ENCODE measurements at regions not wholly inside any gene's neighbourhood (a gene's known extent, or its start where the extent isn't known, plus 50 kb on each side); places are given as distances from the start of the nearest gene placed in this dataset.

DNA sequence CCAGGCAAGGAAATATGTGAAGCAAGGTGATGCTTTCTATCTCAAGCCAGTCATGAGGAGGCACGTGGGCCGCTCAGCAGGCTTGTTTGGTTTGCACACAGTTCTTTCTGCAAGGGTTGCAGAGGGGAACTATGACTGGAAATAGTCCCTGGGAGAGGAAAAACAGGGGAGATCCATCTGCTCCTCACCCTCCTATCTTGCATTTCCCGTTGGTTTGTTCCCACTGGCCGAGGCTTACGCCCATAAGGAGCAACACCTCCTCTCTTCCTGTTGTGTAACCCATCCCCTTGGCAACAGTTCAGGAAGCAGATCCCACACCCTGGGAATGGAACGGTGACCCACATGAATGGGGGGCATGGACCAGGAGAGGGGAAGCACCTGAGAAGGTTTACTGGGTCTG lies 72.1 kb upstream of the MAGI1 start:
- Mint-ChIP-seq H3K4me1 (ENCODE audit: unreplicated experiment) (peaks cover 17% of the 10 kb centered on the region), H3K4me3 (ENCODE audit: unreplicated experiment) (no peak overlapping the region), H3K9me3 (ENCODE audit: unreplicated experiment) (no peaks in the 10 kb centered on the region), H3K36me3 (ENCODE audit: unreplicated experiment) (no peaks in the 10 kb centered on the region), H3K27me3 (ENCODE audit: unreplicated experiment) (no peaks in the 10 kb centered on the region), H3K27ac (ENCODE audit: unreplicated experiment) (no peak overlapping the region)
- no peak for TF ChIP-seq CTCF (IDR thresholded peaks at IDR 0.05)
- DNase-seq (ENCODE audit: extremely low spot score, unreplicated experiment), result no peak

GRCh38 chr3:66107855-66108254 lies 69.1 kb upstream of the MAGI1 start:
- Mint-ChIP-seq H3K4me3 (ENCODE audit: unreplicated experiment) (no peak overlapping the region), H3K27ac (ENCODE audit: unreplicated experiment) (no peak overlapping the region), H3K9me3 (ENCODE audit: unreplicated experiment) (no peaks in the 10 kb centered on the region), H3K27me3 (ENCODE audit: unreplicated experiment) (no peaks in the 10 kb centered on the region), H3K4me1 (ENCODE audit: unreplicated experiment) (peaks cover 10% of the 10 kb centered on the region), H3K36me3 (ENCODE audit: unreplicated experiment) (no peaks in the 10 kb centered on the region)
- no peak for TF ChIP-seq CTCF (IDR thresholded peaks at IDR 0.05)
- DNase-seq (ENCODE audit: extremely low spot score, unreplicated experiment), result no peak

DNA sequence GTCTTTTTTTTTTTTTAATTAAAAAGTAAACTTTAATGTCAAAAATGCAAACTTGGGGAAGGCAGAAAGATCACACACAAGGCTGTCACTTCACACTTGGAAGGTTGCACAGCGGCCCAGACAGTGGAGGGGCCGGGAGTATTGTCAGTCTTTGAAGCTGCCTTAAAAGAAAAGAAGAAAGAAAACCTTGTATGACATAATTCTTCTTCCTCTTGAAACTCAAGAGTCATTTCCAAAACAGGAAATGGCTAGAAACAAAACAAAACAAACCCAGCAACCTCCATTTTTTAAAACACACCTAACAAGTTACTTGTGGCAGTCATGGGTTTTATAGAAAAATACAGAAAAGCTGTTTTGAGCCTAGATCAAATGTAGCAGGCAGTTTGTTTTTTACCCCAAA lies 68.1 kb upstream of the MAGI1 start:
- Mint-ChIP-seq H3K9me3 (ENCODE audit: unreplicated experiment) (no peaks in the 10 kb centered on the region), H3K4me3 (ENCODE audit: unreplicated experiment) (no peak overlapping the region), H3K36me3 (ENCODE audit: unreplicated experiment) (no peaks in the 10 kb centered on the region), H3K4me1 (ENCODE audit: unreplicated experiment) (peaks cover 10% of the 10 kb centered on the region), H3K27ac (ENCODE audit: unreplicated experiment) (no peak overlapping the region), H3K27me3 (ENCODE audit: unreplicated experiment) (no peaks in the 10 kb centered on the region)
- TF ChIP-seq CTCF (IDR thresholded peaks at IDR 0.05), result no peak
- no peak for DNase-seq (ENCODE audit: extremely low spot score, unreplicated experiment)

DNA sequence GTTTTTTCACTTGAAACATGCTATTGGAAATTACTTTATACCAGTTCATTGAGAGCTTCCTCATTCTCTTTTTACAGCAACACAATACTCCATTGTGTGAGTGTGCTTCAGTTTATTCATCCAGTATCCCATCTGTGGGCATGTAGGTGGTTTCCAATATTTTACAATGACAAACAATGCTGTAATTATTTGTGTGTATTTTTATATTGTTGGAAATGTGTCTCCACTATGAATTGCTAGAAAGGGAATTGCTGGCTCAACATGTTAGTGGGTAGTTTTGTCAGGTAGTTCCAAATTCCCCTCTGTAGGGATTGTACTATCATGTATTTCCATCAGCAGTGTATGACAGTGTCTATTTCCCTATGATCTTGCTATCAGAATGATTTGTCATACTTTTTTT lies 65.8 kb upstream of the MAGI1 start:
- H3K9me3 Mint-ChIP-seq (ENCODE audit: unreplicated experiment), result no peaks in the 10 kb centered on the region
- H3K36me3 Mint-ChIP-seq (ENCODE audit: unreplicated experiment), result no peaks in the 10 kb centered on the region
- H3K4me1 Mint-ChIP-seq (ENCODE audit: unreplicated experiment), result peaks cover 10% of the 10 kb centered on the region
- H3K27me3 Mint-ChIP-seq (ENCODE audit: unreplicated experiment), result no peaks in the 10 kb centered on the region
- no peak overlapping the region for H3K4me3 Mint-ChIP-seq (ENCODE audit: unreplicated experiment)
- H3K27ac Mint-ChIP-seq (ENCODE audit: unreplicated experiment), result no peak overlapping the region
- no peak for TF ChIP-seq CTCF (IDR thresholded peaks at IDR 0.05)
- no peak for DNase-seq (ENCODE audit: extremely low spot score, unreplicated experiment)

DNA sequence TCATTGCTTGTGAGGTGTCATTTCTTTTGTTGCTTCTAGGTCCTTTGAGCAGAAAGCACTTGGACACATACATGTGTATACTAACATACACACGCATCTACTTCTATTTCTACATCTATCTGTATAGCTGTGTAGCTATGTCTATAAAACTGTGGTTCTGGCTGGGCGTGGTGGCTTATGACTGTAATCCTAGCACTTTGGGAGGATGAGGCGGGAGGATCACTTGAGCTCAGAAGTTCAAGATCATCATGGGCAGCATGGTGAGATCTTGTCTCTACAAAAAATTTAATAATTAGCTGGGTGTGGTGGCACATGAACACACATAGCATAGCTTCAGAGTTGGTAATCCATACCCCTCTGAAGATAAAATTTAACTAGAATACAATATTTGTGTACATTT lies 65.0 kb upstream of the MAGI1 start:
- DNase-seq (ENCODE audit: extremely low spot score, unreplicated experiment), result no peak
- no peaks in the 10 kb centered on the region for H3K27me3 Mint-ChIP-seq (ENCODE audit: unreplicated experiment)
- no peak overlapping the region for H3K27ac Mint-ChIP-seq (ENCODE audit: unreplicated experiment)
- no peaks in the 10 kb centered on the region for H3K9me3 Mint-ChIP-seq (ENCODE audit: unreplicated experiment)
- H3K36me3 Mint-ChIP-seq (ENCODE audit: unreplicated experiment), result no peaks in the 10 kb centered on the region
- no peak overlapping the region for H3K4me3 Mint-ChIP-seq (ENCODE audit: unreplicated experiment)
- no peak for TF ChIP-seq CTCF (IDR thresholded peaks at IDR 0.05)
- H3K4me1 Mint-ChIP-seq (ENCODE audit: unreplicated experiment), result peaks cover 13% of the 10 kb centered on the region

Measured in osteocyte (in vitro differentiated cells).